NCI-H1930 (cell line): ENCODE measurements at regions not wholly inside any gene's neighbourhood (a gene's known extent, or its start where the extent isn't known, plus 50 kb on each side); places are given as distances from the start of the nearest gene placed in this dataset.
"Not testable (repeated sequence)": the region's sequence is repeated elsewhere in the genome, so short reads cannot be mapped to it uniquely, and the experiment has no call there.

Experiments
- DNase-seq, 2 experiments: peaks; one replicate each; lab custom pipeline; 2025; lab: John Stamatoyannopoulos, UW

GRCh38 chr1:103469801-103470200 is 55.7 kb upstream of the RNPC3 start:
- no peak for DNase-seq

- no peak for DNase-seq
Measured at GRCh38 chr1:103467100-103467499, 58.4 kb upstream of the RNPC3 start.

- no peak for DNase-seq
Measured at GRCh38 chr1:103461161-103462105, 64.1 kb upstream of the RNPC3 start.

GRCh38 chr1:103460511-103460910 is 65.0 kb upstream of the RNPC3 start:
- no peak for DNase-seq

GRCh38 chr1:103459346-103459745 is 66.2 kb upstream of the RNPC3 start:
- DNase-seq = no peak

- no peak for DNase-seq
Measured at GRCh38 chr1:103457886-103458455, 67.5 kb upstream of the RNPC3 start.

GRCh38 chr1:103448560-103448959 is 76.9 kb upstream of the RNPC3 start:
- no peak for DNase-seq

GRCh38 chr1:103447471-103447870 is 78.0 kb upstream of the RNPC3 start:
- no peak for DNase-seq

- DNase-seq = no peak
Measured at GRCh38 chr1:103441342-103441741, 84.2 kb upstream of the RNPC3 start.

GRCh38 chr1:103436568-103437100 is 88.9 kb upstream of the RNPC3 start:
- DNase-seq = not testable (repeated sequence)

GRCh38 chr1:103435443-103435842 is 90.1 kb upstream of the RNPC3 start:
- no peak for DNase-seq

- no peak for DNase-seq
Measured at GRCh38 chr1:103424650-103425049, 100.8 kb upstream of the RNPC3 start.

GRCh38 chr1:103416681-103417286 is 108.7 kb upstream of the RNPC3 start:
- DNase-seq = no peak

- DNase-seq = no peak
Measured at GRCh38 chr1:103387898-103388297, 137.6 kb upstream of the RNPC3 start.

GRCh38 chr1:103373991-103374390 is 151.5 kb upstream of the RNPC3 start:
- DNase-seq = no peak

GRCh38 chr1:103372866-103373265 is 152.6 kb upstream of the RNPC3 start:
- DNase-seq = no peak

GRCh38 chr1:103371234-103371633 is 154.3 kb upstream of the RNPC3 start:
- DNase-seq = no peak

- no peak for DNase-seq
Measured at GRCh38 chr1:103367186-103367585, 158.3 kb upstream of the RNPC3 start.

GRCh38 chr1:103365860-103366569 is 159.5 kb upstream of the RNPC3 start:
- DNase-seq = no peak

GRCh38 chr1:103363008-103363365 is 162.5 kb upstream of the RNPC3 start:
- no peak for DNase-seq

GRCh38 chr1:103362348-103363007 is 163.0 kb upstream of the RNPC3 start:
- DNase-seq = no peak

- DNase-seq = no peak
Measured at GRCh38 chr1:103353391-103353790, 172.1 kb upstream of the RNPC3 start.
